DND-41 (cell line): ENCODE measurements at regions not wholly inside any gene's neighbourhood (a gene's known extent, or its start where the extent isn't known, plus 50 kb on each side); places are given as distances from the start of the nearest gene placed in this dataset.

Source experiments
- CTCF ChIP-seq: IDR thresholded peaks from 2 replicates; pipeline ENCODE4 v1.5.1; 2012; ENCODE audit warnings: borderline replicate concordance, low read length, moderate library complexity, mild to moderate bottlenecking; ENCODE audit not compliant: poor library complexity, severe bottlenecking; ENCODE audit errors: extremely low read depth
- EZH2 ChIP-seq: IDR thresholded peaks from 3 replicates; pipeline ENCODE4 v1.6.1; 2012; ENCODE audit warnings: borderline replicate concordance, low read depth, mild to moderate bottlenecking, moderate library complexity, low read length, inconsistent platforms; ENCODE audit not compliant: severe bottlenecking

DNA sequence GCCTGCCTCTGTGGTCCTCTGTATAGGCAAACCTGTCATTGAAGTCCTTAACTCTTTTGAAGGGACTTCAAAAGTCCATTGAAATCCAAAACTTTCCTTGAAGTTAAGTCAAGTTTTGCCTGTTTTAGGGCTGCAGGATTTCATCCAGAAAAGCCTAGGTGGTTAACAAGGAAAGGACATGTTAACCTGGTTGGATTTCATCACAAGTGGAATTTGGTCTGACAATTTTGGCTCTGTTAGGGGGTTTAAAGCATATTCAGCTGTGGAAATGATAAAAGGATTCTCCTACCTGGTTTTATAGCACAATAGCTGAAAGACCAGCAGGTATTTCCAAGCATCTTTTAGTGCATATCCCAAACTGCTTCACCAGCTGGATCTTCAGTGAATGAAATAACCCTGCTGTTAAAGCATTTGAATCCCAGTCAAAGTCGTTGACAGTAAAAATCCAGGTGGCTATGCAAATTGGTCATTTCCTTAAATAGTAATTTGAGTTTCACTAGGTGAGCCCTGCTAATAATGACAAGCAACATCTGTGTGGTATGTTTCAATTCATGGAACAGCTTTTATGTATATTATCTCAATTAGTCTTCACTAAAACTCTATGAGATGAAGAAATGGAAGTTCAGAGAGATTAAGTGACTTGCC lies 400.5 kb downstream of the ETNK1 start:
- TF ChIP-seq CTCF = no peak
- no peak for TF ChIP-seq EZH2
